GM13977 (cell line): ENCODE measurements at regions not wholly inside any gene's neighbourhood (a gene's known extent, or its start where the extent isn't known, plus 50 kb on each side); places are given as distances from the start of the nearest gene placed in this dataset.
"Not testable (repeated sequence)": the region's sequence is repeated elsewhere in the genome, so short reads cannot be mapped to it uniquely, and the experiment has no call there.

Experiments used
- DNase-seq: peaks from one replicate; pipeline ENCODE4 v3.0.0; 2012; ENCODE audit warnings: low spot score
- in situ Hi-C: fragments of 300-500 bp; cut with MboI; formaldehyde crosslinking; loops from one replicate; pipeline ENCODE4 v1.12.0; 2022; ENCODE audit warnings: low sequenced_read_pairs, low pct_unique_long_range_greater_than_20kb, mixed read lengths, inconsistent platforms; ENCODE audit not compliant: unreplicated experiment
- TF ChIP-seq, protein P1 (sequence below): IDR thresholded peaks from 2 replicates; pipeline ENCODE4 v1.5.1; 2012; ENCODE audit warnings: mild to moderate bottlenecking, control low read depth; ENCODE audit not compliant: insufficient read depth; ENCODE audit errors: extremely low read depth, missing control alignments

DNA sequence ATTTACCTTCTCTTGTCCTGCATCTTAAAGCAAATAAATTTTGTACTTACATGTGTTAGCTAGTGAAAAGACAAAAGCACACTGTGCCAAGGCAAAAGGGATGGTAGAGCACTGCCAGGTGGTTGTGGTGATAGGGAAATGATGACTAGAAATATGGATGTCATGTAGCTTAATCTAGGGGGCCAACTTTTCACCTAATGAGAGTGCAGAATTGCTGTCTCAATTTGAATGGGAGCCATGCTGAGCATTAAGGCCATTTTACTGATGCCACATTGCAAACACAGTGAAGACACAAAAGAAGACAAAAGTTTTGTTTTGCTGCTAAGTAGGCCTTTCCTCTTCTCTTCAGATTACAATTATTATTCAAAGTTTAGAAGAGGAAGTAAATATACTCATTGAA is 274.7 kb downstream of the PDCD6IP start:
- no peak for DNase-seq
- TF ChIP-seq, protein P1, sequence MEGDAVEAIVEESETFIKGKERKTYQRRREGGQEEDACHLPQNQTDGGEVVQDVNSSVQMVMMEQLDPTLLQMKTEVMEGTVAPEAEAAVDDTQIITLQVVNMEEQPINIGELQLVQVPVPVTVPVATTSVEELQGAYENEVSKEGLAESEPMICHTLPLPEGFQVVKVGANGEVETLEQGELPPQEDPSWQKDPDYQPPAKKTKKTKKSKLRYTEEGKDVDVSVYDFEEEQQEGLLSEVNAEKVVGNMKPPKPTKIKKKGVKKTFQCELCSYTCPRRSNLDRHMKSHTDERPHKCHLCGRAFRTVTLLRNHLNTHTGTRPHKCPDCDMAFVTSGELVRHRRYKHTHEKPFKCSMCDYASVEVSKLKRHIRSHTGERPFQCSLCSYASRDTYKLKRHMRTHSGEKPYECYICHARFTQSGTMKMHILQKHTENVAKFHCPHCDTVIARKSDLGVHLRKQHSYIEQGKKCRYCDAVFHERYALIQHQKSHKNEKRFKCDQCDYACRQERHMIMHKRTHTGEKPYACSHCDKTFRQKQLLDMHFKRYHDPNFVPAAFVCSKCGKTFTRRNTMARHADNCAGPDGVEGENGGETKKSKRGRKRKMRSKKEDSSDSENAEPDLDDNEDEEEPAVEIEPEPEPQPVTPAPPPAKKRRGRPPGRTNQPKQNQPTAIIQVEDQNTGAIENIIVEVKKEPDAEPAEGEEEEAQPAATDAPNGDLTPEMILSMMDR, result no peak
- in situ Hi-C loops, result no loop called here

DNA sequence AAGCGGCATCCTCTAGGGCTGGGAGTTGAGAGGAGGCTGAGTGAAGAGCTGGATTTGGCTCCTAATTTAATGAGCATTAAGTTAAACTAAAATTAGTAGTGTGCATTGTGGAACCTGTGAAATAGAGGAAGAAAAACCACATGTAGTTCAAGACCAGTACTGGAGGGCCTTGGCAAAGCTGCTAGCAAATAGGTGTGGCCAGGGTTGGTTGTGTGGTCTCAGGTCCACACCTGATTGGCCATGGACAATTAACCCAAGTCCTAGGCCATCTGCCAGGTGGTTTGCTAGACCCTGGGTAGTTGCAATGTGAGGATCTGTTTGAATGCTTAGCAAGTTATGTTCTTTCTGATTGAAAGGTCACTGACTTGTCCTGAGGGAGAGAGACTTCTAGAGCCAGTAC is 275.5 kb downstream of the PDCD6IP start:
- DNase-seq, result no peak
- in situ Hi-C loops, result no loop called here
- TF ChIP-seq, protein P1, result no peak

DNA sequence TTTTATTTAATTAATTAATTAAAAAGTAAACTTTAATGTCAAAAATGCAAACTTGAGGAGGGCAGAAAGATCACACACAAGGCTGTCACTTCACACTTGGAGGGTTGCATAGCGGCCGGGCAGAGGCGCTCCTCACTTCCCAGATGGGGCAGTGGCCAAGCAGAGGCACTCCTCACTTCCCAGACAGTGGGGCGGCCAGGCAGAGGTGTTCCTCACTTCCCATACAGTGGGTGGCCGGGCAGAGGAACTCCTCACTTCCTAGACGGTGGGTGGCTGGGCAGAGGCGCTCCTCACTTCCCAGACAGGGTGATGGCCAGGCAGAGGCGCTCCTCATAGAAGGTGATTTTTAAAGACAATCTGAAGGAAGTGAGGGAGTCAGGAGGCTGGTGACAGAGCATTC is 277.5 kb downstream of the PDCD6IP start:
- TF ChIP-seq, protein P1, result no peak
- in situ Hi-C loops, result no loop called here

DNA sequence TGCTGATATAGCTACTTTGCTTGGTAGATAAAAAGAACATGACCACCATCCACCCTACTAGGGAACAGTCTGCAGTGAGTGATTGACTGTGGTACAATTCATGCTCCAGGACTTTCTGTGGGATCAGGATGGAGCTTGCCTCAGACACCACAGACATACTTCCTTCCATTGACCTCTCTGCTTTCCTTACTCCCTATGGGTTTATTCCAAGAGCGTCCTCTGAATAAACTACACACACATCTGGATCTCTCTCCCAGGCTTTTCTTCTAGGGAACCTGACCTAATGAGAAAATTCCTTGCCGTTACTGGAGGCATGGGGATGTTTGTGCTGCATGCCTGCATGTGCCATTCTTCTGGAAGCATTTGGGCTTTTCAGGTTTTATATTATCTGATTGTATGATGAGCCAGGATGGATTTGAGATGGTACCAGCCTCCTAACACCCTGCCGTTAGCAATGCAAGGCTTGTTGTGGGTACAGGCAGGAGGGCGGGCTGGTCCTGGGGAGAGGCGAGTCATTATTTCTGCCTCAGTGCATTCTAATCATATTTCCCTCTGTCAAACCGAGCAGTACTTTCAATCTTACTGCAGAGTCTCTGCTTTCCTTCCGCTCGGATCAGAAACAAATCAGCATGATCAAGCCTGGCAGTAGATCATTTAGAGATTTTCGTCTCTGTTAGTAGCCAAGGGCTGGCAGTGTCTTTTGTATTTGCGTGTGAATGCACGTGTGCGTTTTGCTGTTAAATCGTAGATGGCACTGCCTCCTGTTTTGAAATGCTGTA is 279.2 kb downstream of the PDCD6IP start:
- TF ChIP-seq, protein P1, result no peak
- DNase-seq, result no peak
- in situ Hi-C loops, result no loop called here

More for the DNA sequence above, 277.5 kb downstream of the PDCD6IP start:
- no peak for DNase-seq

DNA sequence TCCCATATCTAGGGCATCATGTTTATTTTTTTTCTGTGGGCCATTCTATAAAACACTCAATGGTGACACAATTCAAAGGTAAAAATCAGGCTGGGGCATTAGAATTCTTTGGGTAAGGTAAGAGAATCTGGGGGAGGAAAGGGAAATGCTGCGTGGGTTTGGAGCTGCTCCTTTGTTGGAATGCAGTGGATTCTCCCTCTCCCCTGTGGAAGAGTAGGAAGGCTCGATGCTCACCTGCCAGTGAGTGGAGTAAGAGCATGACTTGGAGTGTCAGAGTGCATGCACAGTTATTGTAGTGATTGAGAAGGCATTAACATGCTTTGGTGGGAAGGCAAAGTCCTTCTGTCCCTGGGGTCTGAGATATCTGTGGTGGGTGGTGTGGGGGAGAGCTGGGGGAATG is 280.0 kb downstream of the PDCD6IP start:
- in situ Hi-C loops, result no loop called here
- TF ChIP-seq, protein P1, result no peak
- no peak for DNase-seq

DNA sequence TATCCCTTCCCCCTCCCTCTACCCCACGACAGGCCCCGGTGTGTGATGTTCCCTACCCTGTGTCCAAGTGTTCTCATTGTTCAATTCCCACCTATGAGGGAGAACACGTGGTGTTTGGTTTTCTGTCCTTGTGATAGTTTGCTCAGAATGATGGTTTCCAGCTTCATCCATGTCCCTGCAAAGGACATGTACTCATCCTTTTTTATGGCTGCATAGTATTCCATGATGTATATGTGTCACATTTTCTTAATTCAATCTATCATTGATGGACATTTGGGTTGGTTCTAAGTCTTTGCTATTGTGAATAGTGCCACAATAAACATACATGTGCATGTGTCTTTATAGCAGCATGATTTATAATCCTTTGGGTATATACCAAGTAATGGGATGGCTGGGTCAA is 281.4 kb downstream of the PDCD6IP start:
- DNase-seq, in situ Hi-C loops: not testable (repeated sequence)

DNA sequence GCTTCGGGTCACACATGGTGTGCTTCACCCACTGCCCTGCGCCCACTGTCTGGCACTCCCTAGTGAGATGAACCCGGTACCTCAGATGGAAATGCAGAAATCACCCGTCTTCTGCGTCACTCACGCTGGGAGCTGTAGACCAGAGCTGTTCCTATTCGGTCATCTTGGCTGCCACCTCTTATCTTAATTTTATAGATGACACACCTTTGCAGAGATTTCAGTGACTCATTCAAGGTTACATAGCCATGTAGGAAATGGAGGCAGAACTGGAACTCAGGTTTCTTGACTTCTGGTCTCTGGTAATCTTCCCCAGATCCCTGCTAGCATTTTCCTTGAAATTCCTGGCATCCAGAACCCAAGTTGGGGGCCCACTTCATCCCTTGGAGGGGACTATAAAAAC is 291.9 kb downstream of the PDCD6IP start:
- DNase-seq, in situ Hi-C loops: not testable (repeated sequence)

DNA sequence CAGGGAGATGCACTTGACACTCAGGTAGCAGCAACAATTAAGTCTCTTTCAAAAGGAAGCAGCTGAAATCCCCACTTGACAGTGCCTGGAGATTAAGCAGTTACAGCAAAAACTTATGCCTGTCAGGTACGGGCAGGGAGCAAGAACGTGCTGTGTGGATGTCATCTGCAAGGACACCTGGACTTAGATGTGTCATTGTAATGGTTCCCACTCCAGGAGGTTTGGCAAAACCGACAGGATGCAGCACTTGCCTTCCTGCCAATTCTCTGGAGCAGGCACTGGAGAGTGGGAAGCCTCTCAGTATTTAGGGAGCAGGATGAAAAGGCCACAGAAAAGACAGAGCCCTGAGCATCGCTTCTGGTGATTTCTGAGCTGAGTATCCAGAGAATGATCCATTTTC is 292.4 kb downstream of the PDCD6IP start:
- in situ Hi-C loops, result no loop called here
- DNase-seq, result no peak
- TF ChIP-seq, protein P1, result no peak

DNA sequence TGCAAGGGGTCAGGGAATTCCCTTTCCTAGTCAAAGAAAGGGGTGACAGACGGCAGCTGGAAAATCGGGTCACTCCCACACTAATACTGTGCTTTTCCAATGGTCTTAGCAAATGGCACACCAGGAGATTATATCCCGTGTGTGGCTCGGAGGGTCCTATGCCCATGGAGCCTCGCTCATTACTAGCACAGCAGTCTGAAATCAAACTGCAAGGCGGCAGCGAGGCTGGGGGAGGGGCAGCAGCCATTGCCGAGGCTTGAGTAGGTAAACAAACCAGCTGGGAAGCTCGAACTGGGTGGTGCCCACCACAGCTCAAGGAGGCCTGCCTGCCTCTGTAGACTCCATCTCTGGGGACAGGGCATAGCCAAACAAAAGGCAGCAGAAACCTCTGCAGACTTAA is 295.9 kb downstream of the PDCD6IP start:
- in situ Hi-C loops, DNase-seq: not testable (repeated sequence)
